Type B pancreatic cell (in vitro differentiated cells): ENCODE measurements at regions not wholly inside any gene's neighbourhood (a gene's known extent, or its start where the extent isn't known, plus 50 kb on each side); places are given as distances from the start of the nearest gene placed in this dataset.

ENCODE experiments used
- DNase-seq: peaks from one replicate; pipeline ENCODE4 v3.0.0; 2021; ENCODE audit warnings: mixed read lengths; ENCODE audit not compliant: unreplicated experiment; ENCODE audit errors: extremely low spot score
- H3K27ac Mint-ChIP-seq: 2 replicates; pipeline ENCODE4 v1.8.0; 2021; ENCODE audit warnings: mild to moderate bottlenecking, mixed read lengths
- H3K27me3 Mint-ChIP-seq: 2 replicates; pipeline ENCODE4 v1.8.0; 2021; ENCODE audit warnings: mixed read lengths
- H3K36me3 Mint-ChIP-seq: 2 replicates; pipeline ENCODE4 v1.8.0; 2021; ENCODE audit warnings: mixed read lengths
- H3K4me1 Mint-ChIP-seq: one replicate; pipeline ENCODE4 v1.8.0; 2021; ENCODE audit warnings: mixed read lengths; ENCODE audit not compliant: unreplicated experiment
- H3K4me3 Mint-ChIP-seq: 2 replicates; pipeline ENCODE4 v1.8.0; 2021; ENCODE audit warnings: mild to moderate bottlenecking, mixed read lengths
- H3K9me3 Mint-ChIP-seq: 2 replicates; pipeline ENCODE4 v1.8.0; 2021; ENCODE audit warnings: mixed read lengths
- CTCF ChIP-seq: fragments of 200-600 bp; sonication (generic); conservative IDR thresholded peaks from 2 replicates; pipeline ENCODE4 v1.5.0; 2021; ENCODE audit warnings: antibody characterized with exemption, mild to moderate bottlenecking

GRCh38 chr12:20269337-20270067, 98.8 kb upstream of the PDE3A start:
- Mint-ChIP-seq H3K4me1 (no peaks in the 10 kb centered on the region), H3K27ac (no peak overlapping the region), H3K27me3 (no peaks in the 10 kb centered on the region), H3K4me3 (no peak overlapping the region), H3K9me3 (no peaks in the 10 kb centered on the region), H3K36me3 (no peaks in the 10 kb centered on the region)
- no peak for TF ChIP-seq CTCF
- no peak for DNase-seq

GRCh38 chr12:20270557-20270956, 97.8 kb upstream of the PDE3A start:
- Mint-ChIP-seq H3K27me3 (no peaks in the 10 kb centered on the region), H3K4me1 (no peaks in the 10 kb centered on the region), H3K27ac (no peak overlapping the region), H3K36me3 (no peaks in the 10 kb centered on the region), H3K9me3 (no peaks in the 10 kb centered on the region), H3K4me3 (no peak overlapping the region)
- DNase-seq, result no peak
- no peak for TF ChIP-seq CTCF

GRCh38 chr12:20272161-20272560, 96.2 kb upstream of the PDE3A start:
- Mint-ChIP-seq H3K4me1 (no peaks in the 10 kb centered on the region), H3K9me3 (no peaks in the 10 kb centered on the region), H3K27ac (no peak overlapping the region)

GRCh38 chr12:20272801-20273200, 95.5 kb upstream of the PDE3A start:
- Mint-ChIP-seq H3K27me3 (no peaks in the 10 kb centered on the region), H3K9me3 (no peaks in the 10 kb centered on the region), H3K36me3 (no peaks in the 10 kb centered on the region), H3K27ac (no peak overlapping the region), H3K4me1 (no peaks in the 10 kb centered on the region), H3K4me3 (no peak overlapping the region)
- DNase-seq, result no peak
- no peak for TF ChIP-seq CTCF

More at GRCh38 chr12:20272161-20272560, 96.2 kb upstream of the PDE3A start:
- DNase-seq, result no peak
- no peaks in the 10 kb centered on the region for H3K27me3 Mint-ChIP-seq
- no peak overlapping the region for H3K4me3 Mint-ChIP-seq
- TF ChIP-seq CTCF, result no peak
- no peaks in the 10 kb centered on the region for H3K36me3 Mint-ChIP-seq

- DNase-seq, result no peak
These were observed 94.3 kb upstream of the PDE3A start for GRCh38 chr12:20274008-20274407.

More at GRCh38 chr12:20274008-20274407, 94.3 kb upstream of the PDE3A start:
- Mint-ChIP-seq H3K27me3 (no peaks in the 10 kb centered on the region), H3K4me3 (no peak overlapping the region), H3K4me1 (no peaks in the 10 kb centered on the region), H3K36me3 (no peaks in the 10 kb centered on the region), H3K9me3 (no peaks in the 10 kb centered on the region), H3K27ac (no peak overlapping the region)
- TF ChIP-seq CTCF, result no peak
